ENCODE measurements at regions not wholly inside any gene's neighbourhood (a gene's known extent, or its start where the extent isn't known, plus 50 kb on each side); places are given as distances from the start of the nearest gene placed in this dataset.
A peak's percentile ranks its signal among the peaks of the same experiment; 100 is the strongest.
"Not testable (repeated sequence)": the region's sequence is repeated elsewhere in the genome, so short reads cannot be mapped to it uniquely, and the experiment has no call there.

DNA sequence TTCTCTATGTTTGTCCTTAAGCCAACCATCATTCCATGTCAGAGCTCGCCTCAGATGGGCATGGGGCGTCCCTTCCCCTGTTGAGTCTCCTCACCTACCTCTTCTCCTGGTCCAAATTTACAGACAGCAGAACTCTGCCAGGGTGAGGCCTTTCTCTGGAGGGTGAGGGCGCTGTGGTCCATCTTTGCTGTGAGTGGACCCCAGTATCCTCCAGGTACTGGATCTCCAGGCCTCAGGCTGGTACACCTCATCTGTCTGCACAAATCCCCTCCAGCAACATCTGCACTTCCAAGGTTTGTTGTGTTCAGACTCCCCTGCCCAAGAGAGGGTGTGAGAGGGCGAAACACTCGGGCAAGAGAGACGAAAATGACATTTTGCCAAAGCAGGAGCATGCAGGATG, 63.9 kb upstream of the EDAR start:
- no peak overlapping the region for H3K4me3 ChIP-seq (ENCODE audit: low read depth, low read length)
- TF ChIP-seq, protein P1, sequence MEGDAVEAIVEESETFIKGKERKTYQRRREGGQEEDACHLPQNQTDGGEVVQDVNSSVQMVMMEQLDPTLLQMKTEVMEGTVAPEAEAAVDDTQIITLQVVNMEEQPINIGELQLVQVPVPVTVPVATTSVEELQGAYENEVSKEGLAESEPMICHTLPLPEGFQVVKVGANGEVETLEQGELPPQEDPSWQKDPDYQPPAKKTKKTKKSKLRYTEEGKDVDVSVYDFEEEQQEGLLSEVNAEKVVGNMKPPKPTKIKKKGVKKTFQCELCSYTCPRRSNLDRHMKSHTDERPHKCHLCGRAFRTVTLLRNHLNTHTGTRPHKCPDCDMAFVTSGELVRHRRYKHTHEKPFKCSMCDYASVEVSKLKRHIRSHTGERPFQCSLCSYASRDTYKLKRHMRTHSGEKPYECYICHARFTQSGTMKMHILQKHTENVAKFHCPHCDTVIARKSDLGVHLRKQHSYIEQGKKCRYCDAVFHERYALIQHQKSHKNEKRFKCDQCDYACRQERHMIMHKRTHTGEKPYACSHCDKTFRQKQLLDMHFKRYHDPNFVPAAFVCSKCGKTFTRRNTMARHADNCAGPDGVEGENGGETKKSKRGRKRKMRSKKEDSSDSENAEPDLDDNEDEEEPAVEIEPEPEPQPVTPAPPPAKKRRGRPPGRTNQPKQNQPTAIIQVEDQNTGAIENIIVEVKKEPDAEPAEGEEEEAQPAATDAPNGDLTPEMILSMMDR (IDR thresholded peaks at IDR 0.05; ENCODE audit: control insufficient read depth, extremely low read depth, insufficient read depth): no peak
- DNase-seq (ENCODE audit: low read depth): no peak

DNA sequence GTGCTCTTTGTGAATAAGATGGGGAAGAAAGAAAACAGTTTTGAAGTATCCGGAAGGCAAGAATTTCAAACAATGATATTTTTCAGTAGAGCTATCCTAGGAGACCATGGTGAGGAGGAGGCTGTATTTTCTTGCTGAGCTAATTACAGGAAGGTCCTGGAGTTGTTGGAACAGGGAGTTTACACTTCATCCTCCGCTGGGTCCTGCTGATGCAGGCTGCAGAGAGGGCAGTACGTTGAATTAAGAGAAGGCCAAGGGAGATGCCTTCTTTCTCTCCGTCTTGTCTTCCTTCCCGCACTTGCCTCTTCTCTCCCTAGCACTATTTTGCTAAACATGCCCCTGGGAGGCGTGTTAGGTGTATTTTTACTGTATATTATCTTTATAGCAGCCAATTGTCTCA, 60.0 kb upstream of the EDAR start:
- TF ChIP-seq, protein P1 (IDR thresholded peaks at IDR 0.05; ENCODE audit: control insufficient read depth, extremely low read depth, insufficient read depth): no peak
- H3K4me3 ChIP-seq (ENCODE audit: low read depth, low read length): no peak overlapping the region
- DNase-seq (ENCODE audit: low read depth): no peak

DNA sequence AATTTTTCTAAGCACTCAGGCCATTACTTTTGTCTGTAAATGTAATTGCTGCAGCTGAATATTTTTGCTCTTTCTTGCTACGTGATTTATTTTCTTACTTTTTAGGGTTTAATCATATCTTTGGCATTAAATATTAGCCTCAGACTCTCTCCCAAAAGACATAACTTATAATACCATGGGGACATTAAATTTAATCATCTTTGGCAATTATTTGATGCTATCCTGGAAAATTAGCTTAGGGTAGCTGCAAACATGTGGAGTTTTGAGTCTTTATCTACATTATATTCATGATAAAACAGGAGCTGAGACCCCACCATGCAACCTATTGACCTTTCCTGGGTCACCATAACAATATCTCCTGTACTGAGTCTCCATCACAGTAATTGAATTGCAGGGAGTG, 59.1 kb upstream of the EDAR start:
- H3K4me3 ChIP-seq (ENCODE audit: low read depth, low read length): no peak overlapping the region
- DNase-seq (ENCODE audit: low read depth): no peak
- TF ChIP-seq, protein P1 (IDR thresholded peaks at IDR 0.05; ENCODE audit: control insufficient read depth, extremely low read depth, insufficient read depth): no peak

DNA sequence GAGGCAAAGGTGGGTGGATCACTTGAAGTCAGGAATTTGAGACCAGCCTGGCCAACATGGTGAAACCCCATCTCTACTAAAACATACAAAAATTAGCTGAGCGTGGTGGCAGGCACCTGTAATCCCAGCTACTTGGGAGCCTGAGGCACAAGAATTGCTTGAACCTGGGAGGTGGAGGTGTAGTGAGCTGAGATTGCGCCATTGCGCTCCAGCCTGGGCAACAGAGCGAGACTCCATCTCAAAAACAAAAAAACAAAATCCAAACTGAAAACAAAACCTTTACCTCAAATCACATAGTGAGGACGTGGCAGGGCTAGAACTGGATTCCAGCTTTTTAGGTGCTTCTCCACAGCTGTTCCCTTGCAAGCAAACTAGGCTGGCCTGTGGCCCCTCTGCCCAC, 58.5 kb upstream of the EDAR start:
- not testable (repeated sequence) for H3K4me3 ChIP-seq (ENCODE audit: low read depth, low read length); DNase-seq (ENCODE audit: low read depth)

DNA sequence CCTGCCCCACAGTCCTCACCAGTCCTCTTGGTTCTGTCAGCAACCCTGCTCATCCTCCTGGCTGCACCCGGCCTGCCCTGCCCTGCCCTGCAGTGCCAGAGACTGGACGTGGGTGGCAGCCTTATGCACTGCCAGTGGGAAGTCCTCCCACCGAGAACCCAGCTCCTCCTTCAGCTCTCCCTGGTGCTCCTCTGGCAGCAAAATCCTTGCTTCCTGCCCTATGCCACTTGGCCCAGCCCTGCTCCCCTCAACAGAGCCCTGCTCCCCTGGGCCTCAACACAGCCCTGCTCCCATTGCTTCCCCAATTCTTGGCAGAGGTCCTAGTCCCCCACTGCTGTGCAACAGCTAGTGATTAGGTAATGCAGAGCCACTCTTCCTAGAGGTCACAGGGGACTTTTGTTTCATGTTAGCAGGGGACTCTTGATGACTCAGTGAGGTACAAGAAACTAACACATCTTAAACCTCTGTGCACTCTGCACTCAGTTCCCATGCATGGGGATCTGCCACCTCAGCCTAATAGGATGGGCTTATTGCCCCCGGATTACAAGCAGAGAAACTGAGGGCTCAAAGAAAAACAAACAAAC, 58.0 kb upstream of the EDAR start:
- no peak for DNase-seq (ENCODE audit: low read depth)
- no peak overlapping the region for H3K4me3 ChIP-seq (ENCODE audit: low read depth, low read length)
- TF ChIP-seq, protein P1 (IDR thresholded peaks at IDR 0.05; ENCODE audit: control insufficient read depth, extremely low read depth, insufficient read depth): no peak

DNA sequence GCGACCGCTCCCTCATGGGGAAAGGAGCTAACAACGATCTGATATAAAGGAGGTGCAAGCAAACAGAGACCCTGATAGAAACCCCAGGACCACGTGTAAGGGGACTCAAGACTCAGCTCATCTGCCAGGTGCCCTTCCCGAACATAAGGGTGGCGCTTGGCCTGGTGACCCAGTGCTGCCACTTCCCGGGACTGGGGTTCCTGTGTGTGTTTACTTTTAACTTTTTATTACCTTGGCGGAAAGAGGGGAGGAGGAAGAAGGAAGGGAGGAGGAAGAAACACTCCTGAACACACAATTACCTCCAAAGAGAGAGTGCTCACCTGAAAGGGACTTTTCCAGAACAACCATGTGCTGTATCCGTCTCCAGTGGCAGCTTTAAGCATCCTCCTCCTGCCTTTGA, 56.5 kb upstream of the EDAR start:
- TF ChIP-seq, protein P1 (IDR thresholded peaks at IDR 0.05; ENCODE audit: control insufficient read depth, extremely low read depth, insufficient read depth): no peak
- H3K4me3 ChIP-seq (ENCODE audit: low read depth, low read length): no peak overlapping the region
- DNase-seq (ENCODE audit: low read depth): peak; percentile 25

DNA sequence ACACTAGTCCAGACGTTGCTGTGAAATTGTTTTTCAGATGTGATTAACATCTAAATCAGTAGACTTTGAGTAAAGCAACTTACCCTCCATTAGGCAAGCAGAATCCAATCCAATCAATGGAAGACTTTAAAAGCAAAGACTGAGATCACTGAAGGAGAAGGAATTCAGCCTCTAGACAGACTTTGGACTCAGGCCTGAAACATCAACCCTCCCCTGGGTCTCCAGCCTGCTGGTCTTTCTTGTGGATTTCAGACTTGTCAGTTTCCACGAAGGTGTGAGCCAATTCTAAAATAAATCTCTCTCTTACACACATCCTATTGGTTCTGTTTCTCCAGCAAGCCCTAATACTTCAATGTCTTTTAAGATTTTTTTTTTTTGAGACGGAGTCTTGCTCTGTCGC, 50.0 kb upstream of the EDAR start:
- H3K4me3 ChIP-seq (ENCODE audit: low read depth, low read length): no peak overlapping the region
- TF ChIP-seq, protein P1 (IDR thresholded peaks at IDR 0.05; ENCODE audit: control insufficient read depth, extremely low read depth, insufficient read depth): no peak

More for the DNA sequence above, 50.0 kb upstream of the EDAR start:
- no peak for DNase-seq (ENCODE audit: low read depth)
